ENCODE measurements at regions not wholly inside any gene's neighbourhood (a gene's known extent, or its start where the extent isn't known, plus 50 kb on each side); places are given as distances from the start of the nearest gene placed in this dataset.

GRCh38 chr18:5738526-5738925, 156.8 kb downstream of the TMEM200C start:
- Mint-ChIP-seq H3K4me3 (ENCODE audit: unreplicated experiment) (no peak overlapping the region), H3K27ac (ENCODE audit: low read depth, unreplicated experiment) (no peak overlapping the region), H3K4me1 (ENCODE audit: insufficient read depth, unreplicated experiment) (no peaks in the 10 kb centered on the region), H3K27me3 (ENCODE audit: insufficient read depth, unreplicated experiment) (peaks cover 21% of the 10 kb centered on the region), H3K36me3 (ENCODE audit: insufficient read depth, unreplicated experiment) (peaks cover 6% of the 10 kb centered on the region), H3K9me3 (ENCODE audit: unreplicated experiment) (peaks cover 7% of the 10 kb centered on the region)
- no peak for DNase-seq (ENCODE audit: unreplicated experiment)
- POLR2A ChIA-PET = no interaction called here
- intact Hi-C loops (cut with micrococcal nuclease) = no loop called here
- BruUV-seq (replicated peaks) = no TSS peak
- CTCF ChIA-PET = no interaction called here
- no peak for TF ChIP-seq CTCF (IDR thresholded peaks at IDR 0.05; ENCODE audit: unreplicated experiment)

GRCh38 chr18:5732318-5732717, 163.0 kb downstream of the TMEM200C start:
- no peak overlapping the region for H3K27ac Mint-ChIP-seq (ENCODE audit: low read depth, unreplicated experiment)
- intact Hi-C loops (cut with micrococcal nuclease) = no loop called here
- no TSS peak for BruUV-seq (replicated peaks)

GRCh38 chr18:5729983-5730699, 165.2 kb downstream of the TMEM200C start:
- intact Hi-C loops (cut with micrococcal nuclease) = no loop called here
- Mint-ChIP-seq H3K27ac (ENCODE audit: low read depth, unreplicated experiment) (no peak overlapping the region), H3K9me3 (ENCODE audit: unreplicated experiment) (peaks cover 16% of the 10 kb centered on the region), H3K4me1 (ENCODE audit: insufficient read depth, unreplicated experiment) (no peaks in the 10 kb centered on the region), H3K4me3 (ENCODE audit: unreplicated experiment) (no peak overlapping the region), H3K27me3 (ENCODE audit: insufficient read depth, unreplicated experiment) (peaks cover 25% of the 10 kb centered on the region), H3K36me3 (ENCODE audit: insufficient read depth, unreplicated experiment) (peaks cover 6% of the 10 kb centered on the region)
- BruUV-seq (replicated peaks) = no TSS peak
- DNase-seq (ENCODE audit: unreplicated experiment) = no peak
- TF ChIP-seq CTCF (IDR thresholded peaks at IDR 0.05; ENCODE audit: unreplicated experiment) = no peak
- POLR2A ChIA-PET = no interaction called here
- CTCF ChIA-PET = interaction anchor here (0.7 kb wide), 1 partner anchor 118 kb away, joined by 4 read pairs; no protein-coding TSS in a partner anchor

More at GRCh38 chr18:5732318-5732717, 163.0 kb downstream of the TMEM200C start:
- peaks cover 6% of the 10 kb centered on the region for H3K36me3 Mint-ChIP-seq (ENCODE audit: insufficient read depth, unreplicated experiment)
- H3K27me3 Mint-ChIP-seq (ENCODE audit: insufficient read depth, unreplicated experiment) = peaks cover 36% of the 10 kb centered on the region
- peaks cover 16% of the 10 kb centered on the region for H3K9me3 Mint-ChIP-seq (ENCODE audit: unreplicated experiment)
- DNase-seq (ENCODE audit: unreplicated experiment) = no peak
- no peaks in the 10 kb centered on the region for H3K4me1 Mint-ChIP-seq (ENCODE audit: insufficient read depth, unreplicated experiment)
- POLR2A ChIA-PET = no interaction called here
- CTCF ChIA-PET = no interaction called here
- no peak for TF ChIP-seq CTCF (IDR thresholded peaks at IDR 0.05; ENCODE audit: unreplicated experiment)
- H3K4me3 Mint-ChIP-seq (ENCODE audit: unreplicated experiment) = no peak overlapping the region

- ChIA-PET POLR2A (no interaction called here), CTCF (interaction anchor here (0.7 kb wide), 2 partner anchors 49 to 307 kb away, joined by 3 to 4 read pairs; no protein-coding TSS in a partner anchor)
- no peaks in the 10 kb centered on the region for H3K36me3 Mint-ChIP-seq (ENCODE audit: insufficient read depth, unreplicated experiment)
- DNase-seq (ENCODE audit: unreplicated experiment) = no peak
- H3K4me3 Mint-ChIP-seq (ENCODE audit: unreplicated experiment) = no peak overlapping the region
- TF ChIP-seq CTCF (IDR thresholded peaks at IDR 0.05; ENCODE audit: unreplicated experiment) = no peak
- intact Hi-C loops (cut with micrococcal nuclease) = no loop called here
- no peaks in the 10 kb centered on the region for H3K4me1 Mint-ChIP-seq (ENCODE audit: insufficient read depth, unreplicated experiment)
- H3K27ac Mint-ChIP-seq (ENCODE audit: low read depth, unreplicated experiment) = no peak overlapping the region
- no TSS peak for BruUV-seq (replicated peaks)
- H3K9me3 Mint-ChIP-seq (ENCODE audit: unreplicated experiment) = peaks cover 16% of the 10 kb centered on the region
- H3K27me3 Mint-ChIP-seq (ENCODE audit: insufficient read depth, unreplicated experiment) = peaks cover 25% of the 10 kb centered on the region
These were observed 166.8 kb downstream of the TMEM200C start for GRCh38 chr18:5728531-5728930.
